HG02763 (cell line): ENCODE measurements at regions not wholly inside any gene's neighbourhood (a gene's known extent, or its start where the extent isn't known, plus 50 kb on each side); places are given as distances from the start of the nearest gene placed in this dataset.

Experiments used
- ATAC-seq: cut with Tn5 transposase; IDR thresholded peaks from one replicate; pipeline ENCODE4 v1.9.1; 2021; ENCODE audit warnings: mild to moderate bottlenecking, moderate library complexity; ENCODE audit not compliant: unreplicated experiment

DNA sequence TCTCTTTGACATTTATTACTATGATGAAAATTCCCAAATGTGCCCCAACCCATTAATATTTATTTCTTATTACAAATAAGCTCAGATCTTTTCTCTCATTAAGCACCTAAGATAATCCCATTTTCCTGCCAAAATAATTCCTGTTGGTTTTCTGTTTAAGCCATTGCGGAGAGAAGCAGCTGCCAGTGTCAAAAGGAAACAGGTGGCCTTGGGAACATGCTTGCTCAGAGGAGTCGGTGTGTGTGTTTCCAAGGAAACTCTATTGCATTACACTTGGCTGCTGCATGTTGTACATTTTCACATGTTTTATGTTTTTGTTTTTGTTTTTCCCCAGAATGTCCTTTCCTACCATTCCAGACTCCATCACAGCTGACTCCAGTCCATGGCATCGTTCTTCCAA lies 56.4 kb downstream of the CD24 start:
- no peak for ATAC-seq

DNA sequence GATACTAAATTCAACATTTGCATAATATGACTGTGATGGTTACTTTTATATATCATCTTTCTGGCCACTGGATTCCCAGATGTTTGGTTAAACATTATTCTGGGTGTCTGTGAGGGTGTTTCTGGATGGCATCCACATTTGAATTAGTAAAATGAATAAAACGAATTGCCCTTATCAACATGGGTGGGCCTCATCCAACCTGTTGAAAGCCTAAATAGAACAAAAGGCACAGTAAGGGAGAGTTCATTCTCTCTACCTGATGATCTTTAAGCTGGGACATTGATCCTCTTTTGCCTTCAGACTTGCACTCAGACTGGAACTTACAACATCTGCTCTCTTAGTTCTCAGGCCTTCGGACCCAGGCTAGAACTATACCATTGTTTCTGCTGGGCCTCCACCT lies 57.6 kb downstream of the CD24 start:
- no peak for ATAC-seq

DNA sequence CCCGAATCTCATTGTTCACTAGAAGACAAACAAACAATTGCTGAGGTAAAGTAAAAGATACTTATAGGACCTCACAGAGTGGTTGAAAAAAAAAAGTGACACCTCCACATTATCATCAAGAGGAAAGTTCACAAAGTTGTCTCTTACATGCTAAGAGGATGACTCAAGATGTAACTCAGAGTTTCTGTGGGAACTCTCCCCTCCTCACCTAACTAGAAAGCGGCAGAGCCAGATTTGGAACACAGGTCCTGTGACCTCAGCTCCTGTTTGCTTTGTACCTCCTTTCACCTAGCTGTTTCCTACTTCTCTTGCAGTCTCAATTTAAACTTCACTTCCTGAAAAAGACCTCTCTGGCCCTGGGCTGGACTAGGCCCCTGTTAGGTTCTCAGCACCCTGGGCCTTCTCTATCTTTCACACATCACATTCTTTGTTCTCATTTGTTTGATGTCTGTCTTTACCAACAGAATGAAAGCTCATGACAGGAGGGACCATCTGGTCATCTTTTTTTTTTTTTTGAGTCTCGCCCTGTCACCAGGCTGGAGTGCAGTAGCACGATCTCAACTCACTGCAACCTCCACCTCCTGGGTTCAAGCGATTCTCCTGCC lies 60.8 kb downstream of the CD24 start:
- ATAC-seq: no peak

DNA sequence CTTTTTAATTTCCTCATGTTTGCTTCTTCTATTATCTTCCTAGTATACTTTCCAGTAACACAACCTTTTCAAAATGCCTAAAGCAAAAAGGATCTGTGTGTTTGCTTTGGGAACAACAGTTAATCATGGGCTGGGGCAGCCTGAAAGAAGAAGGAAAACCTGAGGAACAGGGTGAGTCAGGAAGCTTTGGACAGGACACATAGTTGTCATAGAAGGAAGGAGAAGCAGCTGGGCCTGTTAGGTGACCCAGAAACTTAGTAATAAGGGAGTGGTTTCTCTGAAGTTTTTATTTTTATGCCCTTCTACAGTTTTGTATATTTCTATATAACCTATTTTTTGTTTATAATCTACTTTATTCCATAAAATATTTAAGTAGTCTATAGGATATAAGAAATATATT lies 61.4 kb downstream of the CD24 start:
- no peak for ATAC-seq

DNA sequence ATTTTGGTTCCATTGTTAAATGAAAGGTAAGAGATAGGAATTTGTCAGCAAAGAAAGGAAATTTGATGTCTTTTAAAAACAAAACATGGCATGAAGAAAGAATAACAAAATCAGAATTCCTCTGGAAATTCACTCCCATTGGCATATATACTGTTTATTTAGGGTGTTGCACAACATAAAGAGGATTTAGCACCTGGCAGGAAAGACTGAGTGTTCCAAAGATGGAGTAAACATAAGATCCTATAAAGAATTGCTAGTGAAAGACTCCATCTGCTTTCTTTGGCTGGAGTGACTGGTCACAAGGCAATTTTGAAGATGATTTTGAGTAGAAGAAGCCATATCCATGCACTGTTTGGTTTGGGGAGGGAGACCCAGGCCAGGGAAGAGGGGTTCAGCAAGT lies 62.4 kb downstream of the CD24 start:
- no peak for ATAC-seq

DNA sequence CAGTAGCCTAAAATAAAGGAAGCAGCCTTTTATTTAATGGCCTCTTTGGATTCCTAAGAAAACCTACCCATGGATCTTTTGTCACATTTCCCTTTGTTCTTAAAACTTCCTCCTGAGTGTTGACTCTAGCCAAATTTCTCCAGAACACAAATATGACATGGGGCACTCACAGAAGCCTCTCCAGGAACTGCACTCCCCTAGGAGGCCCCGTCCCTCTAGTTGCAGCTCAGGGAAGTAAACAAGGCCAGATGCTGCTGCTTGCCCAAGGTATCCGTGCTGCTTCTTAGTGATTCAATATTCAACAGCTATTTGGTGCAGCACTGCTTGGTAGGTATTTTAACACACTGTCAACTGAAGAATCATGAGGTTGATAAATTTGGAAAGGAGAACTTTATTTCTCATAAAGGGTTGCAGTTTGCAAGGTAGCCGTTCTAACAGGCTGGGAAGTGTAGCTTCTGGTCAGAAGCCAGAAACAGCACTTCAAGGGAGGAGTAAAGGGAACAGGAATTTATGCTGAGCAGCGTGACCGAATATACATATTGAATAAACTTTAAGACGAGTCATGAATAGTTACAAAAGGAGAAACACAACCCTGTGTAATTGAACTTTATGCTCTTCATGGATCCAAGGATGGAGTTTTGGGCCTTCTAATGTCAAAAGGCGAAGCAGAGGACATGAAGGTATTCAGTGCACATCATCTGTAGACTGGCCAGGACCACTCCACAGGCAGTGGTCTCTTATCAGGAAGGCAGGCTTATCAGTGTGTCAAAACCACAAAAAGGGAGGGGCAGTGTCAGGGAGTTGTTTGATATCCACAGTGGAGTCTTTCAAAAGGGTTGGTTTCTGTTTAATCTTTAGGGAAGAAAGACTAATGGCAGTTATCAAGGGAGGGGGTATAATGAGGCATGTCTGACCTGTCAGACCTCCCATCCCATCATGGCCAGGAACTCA lies 63.3 kb downstream of the CD24 start:
- ATAC-seq: no peak

DNA sequence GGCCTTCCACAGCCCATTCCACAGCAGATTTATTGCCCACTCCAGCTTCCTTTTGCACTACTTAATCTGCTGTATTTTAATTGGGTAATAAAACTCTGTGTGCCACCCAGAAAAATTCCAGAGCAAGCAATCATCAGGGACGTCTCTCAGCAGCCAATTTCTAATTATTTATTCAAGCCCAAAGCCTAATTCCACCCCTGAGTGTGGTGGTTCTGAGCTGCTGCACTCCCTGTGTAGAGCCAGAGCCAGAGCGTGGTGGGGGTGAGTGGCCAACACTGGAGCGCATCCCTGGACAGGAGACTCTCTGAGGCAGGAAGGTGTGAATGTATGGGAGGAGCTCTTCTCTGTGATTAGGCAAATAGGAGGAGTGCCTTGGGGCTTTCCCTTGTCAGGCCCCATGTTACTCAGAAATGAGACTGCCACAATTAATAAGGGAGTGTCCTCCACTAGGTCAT lies 66.1 kb downstream of the CD24 start:
- no peak for ATAC-seq

DNA sequence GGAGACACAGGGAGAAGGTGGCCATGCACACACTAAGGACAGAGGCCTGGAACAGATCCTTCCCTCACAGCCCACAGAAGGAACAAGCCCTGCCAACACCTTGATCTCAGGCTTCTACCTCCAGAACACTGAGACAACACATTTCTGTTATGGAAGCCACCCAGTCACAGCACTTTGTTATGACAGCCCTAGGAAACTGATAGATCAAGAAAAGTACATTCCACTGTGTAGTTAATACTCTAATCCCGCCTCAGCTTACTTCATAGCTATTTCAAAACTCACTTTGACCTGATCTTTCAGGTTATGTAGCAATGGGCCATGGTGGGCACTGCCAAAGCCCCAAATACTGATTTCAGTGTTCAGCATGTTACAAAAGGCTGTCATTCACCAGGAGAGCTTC lies 66.8 kb downstream of the CD24 start:
- no peak for ATAC-seq

DNA sequence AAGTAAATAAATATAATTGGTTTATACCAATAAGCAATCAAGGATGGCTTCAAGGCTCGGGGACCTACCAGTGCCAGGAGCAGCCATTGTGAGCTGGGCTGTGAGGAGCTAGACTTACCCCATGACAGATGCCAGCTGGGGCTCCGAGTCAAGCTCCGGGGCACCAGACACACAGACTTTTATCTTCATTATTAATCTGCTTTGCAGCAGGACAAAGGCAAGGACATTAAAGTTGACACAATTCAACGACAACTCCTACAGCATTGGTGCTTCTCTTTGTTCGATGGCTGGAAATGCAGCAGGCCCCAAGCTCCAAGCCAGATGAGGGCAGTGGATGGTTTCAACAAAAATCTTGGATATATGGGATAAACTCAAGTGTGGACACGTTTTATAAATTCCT lies 68.3 kb downstream of the CD24 start:
- no peak for ATAC-seq

DNA sequence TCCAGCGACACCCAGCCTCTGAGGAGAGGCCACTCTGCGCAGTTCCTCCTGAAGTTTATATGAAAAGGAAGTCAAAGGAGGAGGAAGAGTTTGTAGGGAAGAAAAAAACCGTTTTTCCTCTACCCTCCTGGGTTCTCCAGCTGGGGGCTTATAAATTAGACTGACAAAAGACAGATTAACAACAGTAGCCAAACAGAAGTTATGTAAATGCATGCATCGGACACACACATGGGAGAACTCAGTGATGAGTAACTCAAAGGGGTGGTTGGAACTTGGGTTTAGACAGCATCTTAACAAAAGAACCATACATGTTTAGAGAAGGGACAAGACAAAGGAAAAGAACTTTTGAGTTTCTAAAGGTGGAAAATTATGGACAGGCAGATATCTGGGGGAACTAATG lies 71.2 kb downstream of the CD24 start:
- ATAC-seq: no peak

DNA sequence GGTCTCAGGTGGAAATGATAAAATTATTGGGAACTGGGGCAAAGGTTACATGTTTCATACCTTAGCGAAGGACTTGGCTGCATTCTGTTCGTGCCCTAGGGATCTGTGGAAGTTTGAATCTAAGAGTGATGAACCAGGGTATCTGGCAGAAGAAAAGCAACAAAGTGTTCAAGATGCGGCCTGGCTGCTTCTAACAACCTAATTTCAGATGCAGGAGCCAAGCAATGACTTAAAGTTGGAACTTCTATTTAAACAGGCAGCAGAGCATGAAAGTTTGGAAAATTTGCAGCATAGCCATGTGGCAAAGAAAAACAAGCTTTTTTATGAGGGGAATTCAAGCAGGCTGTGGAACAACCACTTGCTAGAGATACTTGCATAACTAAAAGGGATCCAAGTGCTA lies 73.5 kb downstream of the CD24 start:
- ATAC-seq: no peak

DNA sequence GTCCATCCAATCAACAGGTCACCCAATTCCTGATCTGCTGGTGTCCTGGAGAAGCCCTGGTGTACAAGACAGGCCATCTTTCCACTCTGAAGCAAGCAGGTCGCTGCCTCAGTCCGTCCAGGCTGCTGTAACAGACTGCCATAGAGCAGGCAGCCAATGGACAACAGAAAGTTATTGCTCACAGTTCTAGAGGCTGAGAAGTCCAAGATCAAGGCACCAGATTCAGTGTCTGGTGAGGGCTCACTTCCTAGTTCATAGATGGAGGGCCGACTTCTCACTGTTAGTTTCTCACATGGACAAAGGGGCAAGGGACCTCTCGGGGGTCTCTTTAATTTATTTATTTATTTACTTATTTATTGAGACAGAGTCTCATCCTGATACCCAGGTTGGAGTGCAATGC lies 74.8 kb downstream of the CD24 start:
- ATAC-seq: no peak

DNA sequence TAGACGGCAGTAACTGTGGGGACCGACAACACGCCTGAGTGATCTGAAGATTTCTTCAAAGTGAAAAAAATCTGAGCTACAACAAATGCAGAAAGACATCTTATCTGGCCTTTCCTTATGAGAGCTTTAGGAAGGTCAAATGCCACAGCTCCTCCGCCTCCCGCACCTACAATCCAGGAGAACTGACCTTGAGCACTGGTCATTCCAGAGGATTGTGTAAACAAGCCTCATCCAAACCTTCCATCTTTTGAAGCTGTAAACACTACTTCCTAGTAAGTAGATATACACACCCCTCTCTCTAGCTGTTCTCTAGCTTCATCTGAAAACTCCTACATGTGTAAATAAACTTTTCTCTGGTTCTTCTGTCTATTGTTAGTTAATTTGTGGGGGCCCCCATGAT lies 76.9 kb downstream of the CD24 start:
- ATAC-seq: no peak

DNA sequence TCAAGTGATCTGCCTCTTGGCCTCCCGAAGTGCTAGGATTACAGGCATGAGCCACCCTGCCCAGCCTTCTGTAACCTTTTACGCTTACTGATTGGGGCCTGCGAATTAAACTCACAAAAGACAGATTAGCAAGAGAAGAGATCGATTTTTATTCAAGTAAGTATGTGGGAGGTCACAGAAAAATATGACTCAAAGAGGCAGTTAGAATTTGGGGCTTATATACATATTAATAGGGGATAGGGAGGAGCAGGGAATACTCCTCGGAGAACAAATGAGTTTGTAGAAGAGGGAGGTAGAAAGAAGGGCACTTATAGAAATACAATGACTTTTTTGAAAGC lies 78.9 kb downstream of the CD24 start:
- ATAC-seq: no peak

DNA sequence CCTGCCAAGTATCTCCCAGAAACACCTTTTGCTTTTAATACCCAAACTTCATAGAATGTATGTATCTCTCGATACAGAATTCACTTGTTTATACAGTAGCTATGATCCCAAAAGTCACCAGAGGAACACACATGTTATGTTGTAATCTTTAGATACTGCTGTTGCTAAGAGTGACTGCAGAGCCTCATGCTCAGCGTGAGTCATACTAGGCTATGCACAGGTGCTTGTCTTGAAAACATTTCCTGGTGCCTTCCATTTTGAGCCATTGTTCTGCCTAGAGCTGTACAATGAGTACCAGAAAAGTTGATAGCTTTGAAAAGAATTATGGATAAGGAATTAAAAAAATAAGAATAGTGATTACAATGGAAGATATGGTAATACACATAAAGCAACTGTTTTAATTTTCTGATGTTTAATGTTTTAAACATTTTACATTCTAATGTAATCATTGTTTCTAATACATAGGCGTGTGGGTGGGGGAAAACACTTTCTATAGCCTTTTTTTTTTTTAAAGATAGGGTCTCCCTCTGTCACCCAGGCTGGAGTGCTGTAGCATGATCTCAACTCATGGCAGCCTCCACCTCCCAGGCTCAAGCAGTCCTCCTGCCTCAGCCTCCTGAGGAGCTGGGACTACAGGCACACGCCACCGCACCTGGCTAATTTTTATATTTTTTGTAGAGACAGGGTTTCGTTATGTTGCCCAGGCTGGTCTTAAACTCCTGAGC lies 79.4 kb downstream of the CD24 start:
- no peak for ATAC-seq

DNA sequence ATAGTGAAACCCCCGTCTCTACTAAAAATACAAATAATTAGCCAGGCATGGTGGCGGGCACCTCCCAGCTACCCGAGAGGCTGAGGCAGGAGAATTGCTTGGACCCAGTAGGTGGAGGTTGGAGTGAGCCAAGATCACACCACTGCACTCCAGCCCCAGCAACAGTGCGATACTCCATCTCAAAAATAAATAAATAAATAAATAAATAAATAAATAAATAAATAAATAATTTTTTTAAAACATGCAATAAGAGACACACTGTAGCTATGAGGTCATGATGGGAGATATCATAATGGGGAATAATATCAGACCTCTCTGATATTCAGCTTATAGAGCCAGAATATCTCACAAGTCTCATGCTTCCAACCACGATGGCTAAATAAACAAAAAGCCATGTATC lies 82.3 kb downstream of the CD24 start:
- ATAC-seq: no peak

DNA sequence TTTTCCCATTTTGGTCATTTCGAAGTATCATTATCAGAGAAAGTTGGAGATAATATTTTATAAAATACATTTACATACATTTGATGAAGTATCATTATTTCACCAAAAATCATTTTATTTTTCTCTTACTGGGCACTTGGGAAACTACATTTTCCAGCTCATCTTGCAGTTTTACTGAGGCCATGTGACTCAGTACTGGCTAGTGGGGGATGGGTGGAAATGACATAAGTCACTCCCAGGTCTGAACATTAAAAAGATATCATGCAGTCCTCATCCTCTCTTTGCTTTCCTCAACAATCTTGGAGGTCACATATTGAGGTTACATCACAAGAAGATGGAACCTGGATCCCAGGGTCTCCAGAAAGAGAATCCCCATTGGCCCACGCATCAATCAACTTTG lies 84.1 kb downstream of the CD24 start:
- no peak for ATAC-seq

DNA sequence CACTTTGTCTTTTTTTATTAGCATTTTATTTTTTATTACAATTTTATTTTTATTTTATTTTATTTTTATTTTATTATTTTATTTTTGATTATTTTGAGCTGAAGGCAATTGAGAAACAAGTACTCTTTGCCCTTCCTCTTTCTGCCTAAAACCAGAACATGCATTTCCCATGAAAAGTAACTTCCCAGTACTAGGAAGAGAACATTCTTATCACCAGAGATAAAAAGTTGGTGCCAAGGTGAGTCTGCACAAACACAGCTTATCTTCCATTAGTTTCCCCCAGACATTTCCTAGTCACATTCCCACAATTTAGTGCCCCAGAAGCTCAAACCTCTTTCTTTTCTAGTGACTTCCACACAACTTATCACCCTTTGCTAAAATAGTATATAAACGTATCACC lies 84.8 kb downstream of the CD24 start:
- ATAC-seq: no peak

DNA sequence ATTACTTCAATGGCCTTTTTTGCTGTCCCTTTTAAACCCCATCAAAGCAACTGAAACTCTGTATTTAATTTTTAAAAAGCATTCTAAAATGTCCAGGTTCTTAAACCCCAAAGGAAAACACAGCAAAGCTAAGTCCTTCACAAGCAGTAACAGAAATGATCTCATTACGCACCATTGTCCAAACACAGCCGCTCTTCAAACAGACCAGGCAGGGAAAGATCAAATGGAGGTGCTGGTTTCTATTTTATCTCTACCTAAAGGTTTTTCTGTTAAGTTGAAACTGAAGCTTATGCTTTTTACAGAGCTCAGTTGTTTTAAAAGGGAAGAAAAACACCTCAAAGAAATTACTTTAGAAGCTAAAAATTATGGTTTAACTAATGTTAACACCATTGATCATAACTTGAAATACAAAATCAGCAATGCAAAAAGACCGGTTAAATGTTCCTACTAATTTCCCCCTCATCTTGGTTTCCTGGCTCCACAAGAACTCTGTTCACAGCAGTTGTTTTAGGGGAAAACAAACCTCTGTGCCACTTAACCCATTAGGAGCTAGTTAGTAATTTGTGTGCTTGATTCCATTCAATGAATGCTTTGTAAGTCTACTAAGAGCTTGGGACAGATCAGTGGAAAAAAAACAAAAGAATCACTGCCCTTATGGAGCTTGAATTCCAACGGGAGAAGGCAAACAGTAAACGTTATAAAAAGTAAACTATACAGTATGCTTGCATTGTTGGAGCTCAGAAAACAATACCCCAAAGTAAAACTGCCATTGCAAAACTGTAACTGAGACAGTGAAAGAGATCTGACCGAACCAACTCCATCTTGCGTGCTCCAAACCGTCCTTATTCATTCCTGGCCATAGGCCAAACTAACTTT lies 87.4 kb downstream of the CD24 start:
- no peak for ATAC-seq

DNA sequence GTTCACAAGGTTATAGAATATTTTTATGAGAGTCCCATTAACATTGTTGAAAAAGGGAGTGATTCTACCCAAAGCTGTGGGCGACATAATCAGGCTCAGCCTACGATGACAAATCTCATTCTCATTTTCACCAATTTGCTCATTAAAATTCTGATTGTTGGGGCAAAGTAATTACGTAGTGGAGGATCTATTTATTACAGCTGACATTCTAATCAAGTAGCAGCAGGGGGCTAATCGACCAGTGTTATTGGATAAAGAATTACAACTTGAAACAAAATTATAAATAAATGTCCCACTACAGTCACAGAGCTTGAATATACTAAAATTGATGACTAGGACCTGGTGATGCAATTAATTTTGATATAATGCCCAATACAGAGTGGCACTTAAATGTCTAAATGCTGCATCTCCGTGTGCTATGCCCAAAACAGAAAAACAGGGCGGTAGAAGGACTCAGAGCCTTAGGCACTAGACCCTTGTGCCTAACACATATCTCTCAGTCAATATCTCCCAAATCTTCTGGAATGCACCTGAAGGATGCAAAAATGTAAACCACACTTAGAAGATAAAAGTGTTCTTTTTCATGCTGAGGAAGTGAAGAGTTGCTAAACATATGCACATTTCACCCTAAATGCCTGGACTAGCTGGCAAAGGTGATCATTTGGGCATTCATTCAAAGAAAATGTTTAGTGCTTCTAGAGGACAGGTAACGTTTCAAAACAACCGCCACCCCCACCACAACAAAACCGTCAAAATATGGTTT lies 88.3 kb downstream of the CD24 start:
- no peak for ATAC-seq
